ENCODE measurements at regions not wholly inside any gene's neighbourhood (a gene's known extent, or its start where the extent isn't known, plus 50 kb on each side); places are given as distances from the start of the nearest gene placed in this dataset.

GRCh38 chr2:200181755-200182154 lies 124.7 kb upstream of the SPATS2L start:
- Mint-ChIP-seq H3K27ac (no peak overlapping the region), H3K9me3 (no peaks in the 10 kb centered on the region), H3K4me1 (peaks cover 55% of the 10 kb centered on the region), H3K27me3 (ENCODE audit: low read depth) (peaks cover 5% of the 10 kb centered on the region), H3K36me3 (ENCODE audit: low read depth) (no peaks in the 10 kb centered on the region), H3K4me3 (no peak overlapping the region)
- no peak for TF ChIP-seq CTCF (IDR thresholded peaks at IDR 0.05; ENCODE audit: unreplicated experiment in 3 of 3)

- no peak for TF ChIP-seq CTCF (IDR thresholded peaks at IDR 0.05; ENCODE audit: unreplicated experiment in 3 of 3)
- peak overlapping the region; percentile 10 to 46 (median 26) for H3K27ac Mint-ChIP-seq
- H3K36me3 Mint-ChIP-seq (ENCODE audit: low read depth) = no peaks in the 10 kb centered on the region
- H3K4me3 Mint-ChIP-seq = peak overlapping the region; percentile 0 to 4 (median 0)
- peaks cover 29% of the 10 kb centered on the region for H3K4me1 Mint-ChIP-seq
- H3K9me3 Mint-ChIP-seq = no peaks in the 10 kb centered on the region
- peaks cover 5% of the 10 kb centered on the region for H3K27me3 Mint-ChIP-seq (ENCODE audit: low read depth)
Observed at GRCh38 chr2:200184748-200185627, 121.5 kb upstream of the SPATS2L start.

- no peaks in the 10 kb centered on the region for H3K36me3 Mint-ChIP-seq (ENCODE audit: low read depth)
- no peaks in the 10 kb centered on the region for H3K9me3 Mint-ChIP-seq
- TF ChIP-seq CTCF (IDR thresholded peaks at IDR 0.05; ENCODE audit: unreplicated experiment in 3 of 3) = no peak
Observed at GRCh38 chr2:200185628-200186000, 120.9 kb upstream of the SPATS2L start.

GRCh38 chr2:200186002-200186401 lies 120.5 kb upstream of the SPATS2L start:
- TF ChIP-seq CTCF (IDR thresholded peaks at IDR 0.05; ENCODE audit: unreplicated experiment in 3 of 3) = no peak
- peaks cover 5% of the 10 kb centered on the region for H3K27me3 Mint-ChIP-seq (ENCODE audit: low read depth)
- no peak overlapping the region for H3K4me3 Mint-ChIP-seq
- no peaks in the 10 kb centered on the region for H3K9me3 Mint-ChIP-seq
- H3K27ac Mint-ChIP-seq = peak overlapping the region; percentile 26 to 61 (median 56)
- peaks cover 23% of the 10 kb centered on the region for H3K4me1 Mint-ChIP-seq
- no peaks in the 10 kb centered on the region for H3K36me3 Mint-ChIP-seq (ENCODE audit: low read depth)

More at GRCh38 chr2:200185628-200186000, 120.9 kb upstream of the SPATS2L start:
- Mint-ChIP-seq H3K27ac (peak overlapping the region; percentile 26 to 61 (median 56)), H3K4me3 (no peak overlapping the region), H3K4me1 (peaks cover 23% of the 10 kb centered on the region), H3K27me3 (ENCODE audit: low read depth) (peaks cover 5% of the 10 kb centered on the region)

- H3K4me1 Mint-ChIP-seq = peaks cover 19% of the 10 kb centered on the region
- no peak overlapping the region for H3K4me3 Mint-ChIP-seq
- peaks cover 3% of the 10 kb centered on the region for H3K9me3 Mint-ChIP-seq
- H3K36me3 Mint-ChIP-seq (ENCODE audit: low read depth) = no peaks in the 10 kb centered on the region
- H3K27me3 Mint-ChIP-seq (ENCODE audit: low read depth) = peaks cover 5% of the 10 kb centered on the region
- TF ChIP-seq CTCF (IDR thresholded peaks at IDR 0.05; ENCODE audit: unreplicated experiment in 3 of 3) = no peak
- no peak overlapping the region for H3K27ac Mint-ChIP-seq
Observed at GRCh38 chr2:200188876-200189275, 117.6 kb upstream of the SPATS2L start.

GRCh38 chr2:200189964-200190363 lies 116.5 kb upstream of the SPATS2L start:
- Mint-ChIP-seq H3K4me1 (peaks cover 16% of the 10 kb centered on the region), H3K9me3 (peaks cover 3% of the 10 kb centered on the region)

More at GRCh38 chr2:200189964-200190363, 116.5 kb upstream of the SPATS2L start:
- no peak for TF ChIP-seq CTCF (IDR thresholded peaks at IDR 0.05; ENCODE audit: unreplicated experiment in 3 of 3)
- Mint-ChIP-seq H3K27ac (no peak overlapping the region), H3K4me3 (no peak overlapping the region), H3K36me3 (ENCODE audit: low read depth) (no peaks in the 10 kb centered on the region), H3K27me3 (ENCODE audit: low read depth) (no peaks in the 10 kb centered on the region)

All from nephron (organoid).